ENCODE measurements at regions not wholly inside any gene's neighbourhood (a gene's known extent, or its start where the extent isn't known, plus 50 kb on each side); places are given as distances from the start of the nearest gene placed in this dataset.

GRCh38 chr12:111174251-111174960 lies 194.5 kb downstream of the PHETA1 start:
- no peak for DNase-seq

GRCh38 chr12:111173836-111174235 lies 195.1 kb downstream of the PHETA1 start:
- no peak for DNase-seq

- DNase-seq: no peak
These were observed 195.5 kb downstream of the PHETA1 start for GRCh38 chr12:111173391-111173790.

- DNase-seq: no peak
These were observed 196.1 kb downstream of the PHETA1 start for GRCh38 chr12:111172786-111173185.

GRCh38 chr12:111171832-111172231 lies 197.1 kb downstream of the PHETA1 start:
- DNase-seq: no peak

- DNase-seq: no peak
These were observed 197.6 kb downstream of the PHETA1 start for GRCh38 chr12:111171345-111171744.

GRCh38 chr12:111170543-111170942 lies 198.4 kb downstream of the PHETA1 start:
- no peak for DNase-seq

GRCh38 chr12:111169456-111169855 lies 199.4 kb downstream of the PHETA1 start:
- no peak for DNase-seq

GRCh38 chr12:111169032-111169431 lies 199.9 kb downstream of the PHETA1 start:
- no peak for DNase-seq

- no peak for DNase-seq
These were observed 200.6 kb downstream of the PHETA1 start for GRCh38 chr12:111168009-111168900.

- DNase-seq: no peak
These were observed 201.9 kb downstream of the PHETA1 start for GRCh38 chr12:111166779-111167540.

GRCh38 chr12:111164833-111165525 lies 203.9 kb downstream of the PHETA1 start:
- no peak for DNase-seq

- DNase-seq: no peak
These were observed 205.5 kb downstream of the PHETA1 start for GRCh38 chr12:111163422-111163821.

GRCh38 chr12:111161898-111162297 lies 207.0 kb downstream of the PHETA1 start:
- DNase-seq: no peak

- no peak for DNase-seq
These were observed 208.3 kb downstream of the PHETA1 start for GRCh38 chr12:111160350-111161241.

GRCh38 chr12:111158992-111159391 lies 209.9 kb downstream of the PHETA1 start:
- no peak for DNase-seq

- no peak for DNase-seq
These were observed 211.4 kb downstream of the PHETA1 start for GRCh38 chr12:111157486-111157885.

GRCh38 chr12:111156304-111156703 lies 212.6 kb downstream of the PHETA1 start:
- no peak for DNase-seq

- no peak for DNase-seq
These were observed 213.4 kb downstream of the PHETA1 start for GRCh38 chr12:111155521-111155920.

- no peak for DNase-seq
These were observed 213.9 kb downstream of the PHETA1 start for GRCh38 chr12:111155020-111155419.
